GM04504 (cell line): ENCODE measurements at regions not wholly inside any gene's neighbourhood (a gene's known extent, or its start where the extent isn't known, plus 50 kb on each side); places are given as distances from the start of the nearest gene placed in this dataset.
A peak's percentile ranks its signal among the peaks of the same experiment; 100 is the strongest.

Experiments used
- DNase-seq: peaks from one replicate; pipeline ENCODE4 v3.0.0-alpha.2; 2012; ENCODE audit warnings: low read depth

DNA sequence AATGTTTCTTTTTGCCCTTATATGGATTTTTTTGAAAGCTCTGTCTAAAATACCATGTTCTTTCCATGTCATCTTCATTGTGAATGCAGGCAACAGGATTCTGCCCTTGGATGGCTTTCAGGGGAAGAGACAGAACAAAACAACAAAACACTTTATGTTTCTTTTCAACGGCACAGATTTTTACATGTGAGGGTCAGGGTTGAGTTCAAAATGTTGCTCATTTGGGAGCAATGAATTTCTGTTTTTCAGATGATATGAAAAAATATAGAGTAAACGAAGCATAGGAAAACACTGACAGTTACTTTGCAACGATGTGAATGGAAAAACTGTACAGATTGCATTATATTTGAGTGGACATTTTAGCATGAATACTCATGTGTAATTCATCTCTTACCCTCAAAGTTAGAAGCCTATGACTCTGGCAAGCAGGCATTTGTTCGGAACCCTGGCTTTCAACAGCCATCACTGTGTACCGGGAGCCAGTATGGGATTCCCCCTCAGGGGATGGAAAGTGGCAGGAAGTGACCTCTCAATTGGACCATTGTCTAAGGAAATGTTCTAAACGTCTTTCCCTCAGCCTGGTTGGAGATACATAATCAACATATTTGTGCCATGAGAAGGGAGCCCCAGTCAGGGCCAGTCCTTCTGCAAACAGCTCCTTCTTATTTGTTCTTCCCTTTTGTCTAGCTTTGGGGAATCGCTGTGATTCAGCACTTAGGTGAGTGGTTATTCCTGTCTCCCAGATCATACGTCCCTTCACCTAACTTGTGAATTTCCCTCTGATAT is 153.9 kb upstream of the MEF2C start:
- peak; percentile 15 for DNase-seq

DNA sequence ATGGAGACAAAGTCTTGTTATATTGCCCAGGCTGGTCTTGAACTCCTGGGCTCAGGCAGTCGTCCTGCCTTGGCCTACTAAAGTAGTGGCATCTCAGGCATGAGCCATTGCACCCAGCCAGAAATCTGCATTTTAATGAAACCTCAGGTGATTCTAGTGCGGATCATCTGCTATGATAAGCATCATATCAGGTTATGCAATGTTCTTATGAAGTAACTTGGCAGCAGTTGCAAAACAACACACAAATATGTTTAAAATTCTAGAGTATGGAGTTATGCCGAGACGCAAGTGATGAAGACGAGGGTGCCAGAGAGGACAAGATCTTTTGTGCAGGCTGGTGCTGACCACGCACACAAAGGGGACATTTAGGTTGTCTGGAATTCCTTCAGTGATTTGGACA is 153.2 kb upstream of the MEF2C start:
- DNase-seq, result no peak

DNA sequence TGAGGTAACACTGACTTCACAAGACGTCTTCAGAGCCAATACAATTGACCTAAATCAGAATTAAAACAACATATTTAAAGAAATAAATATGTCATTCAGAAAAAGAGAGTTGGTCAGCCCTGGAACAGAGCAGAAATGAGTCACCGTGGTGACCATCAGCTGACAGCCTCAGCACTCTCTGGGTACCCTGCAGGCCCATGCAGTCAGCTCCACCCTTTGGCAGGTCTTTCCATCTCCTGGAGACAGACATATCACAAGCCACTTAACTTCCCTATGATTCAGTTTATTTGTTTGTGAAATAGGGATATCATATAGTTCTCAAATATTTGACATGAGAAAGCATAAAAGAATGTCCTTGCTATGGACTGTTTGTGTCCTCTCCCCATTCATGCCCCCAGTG is 151.6 kb upstream of the MEF2C start:
- DNase-seq, result no peak

DNA sequence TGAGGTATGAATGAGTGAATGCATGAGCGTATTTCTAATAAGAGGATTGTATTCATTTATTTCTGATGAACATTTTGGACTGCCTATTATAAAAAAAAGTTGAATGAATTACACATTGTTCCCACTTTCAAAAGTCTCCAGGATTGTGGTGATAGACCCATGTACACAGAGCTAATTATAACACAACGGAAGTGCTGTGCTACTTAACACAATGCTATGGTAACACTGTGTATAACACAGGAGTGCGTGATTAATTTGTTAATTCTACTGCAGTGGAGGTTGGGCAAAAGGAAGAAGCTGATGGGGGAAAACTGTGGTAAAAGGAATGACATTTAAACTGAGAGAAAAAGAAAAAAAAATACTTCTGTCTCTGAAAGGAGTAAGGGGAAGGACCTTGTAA is 147.8 kb upstream of the MEF2C start:
- no peak for DNase-seq

DNA sequence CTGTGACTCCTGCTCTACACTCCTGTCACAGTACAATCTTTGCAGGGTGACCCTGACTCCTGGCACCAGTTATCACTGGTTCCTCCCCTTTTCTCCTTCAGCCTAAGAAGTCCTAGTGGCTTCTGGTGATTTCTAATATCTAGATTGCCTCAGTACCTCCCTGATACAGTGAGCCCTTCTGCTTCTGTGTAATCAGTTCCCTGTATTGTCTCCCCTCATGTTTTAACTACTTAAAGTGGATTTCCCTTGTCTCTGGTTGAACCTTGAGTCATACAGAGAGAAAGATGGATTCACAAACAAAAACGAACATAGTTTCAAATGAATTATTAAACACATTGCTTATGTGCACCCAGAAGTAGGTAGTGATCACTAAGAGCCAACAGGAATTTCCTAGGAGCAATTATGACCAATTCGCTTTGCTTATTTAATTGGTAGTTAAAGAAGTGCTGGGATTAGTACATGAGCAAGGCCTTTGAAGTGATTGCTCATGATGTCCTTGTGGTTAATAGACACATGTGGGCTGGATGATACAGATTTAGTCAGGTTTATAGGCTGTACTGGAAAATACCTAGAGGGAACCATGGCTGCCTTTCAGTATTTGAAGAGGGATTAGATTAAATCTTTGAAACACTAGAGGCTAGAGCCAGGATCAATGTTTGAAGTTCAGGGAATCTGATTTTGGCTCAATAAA is 145.8 kb upstream of the MEF2C start:
- DNase-seq, result peak; percentile 6

DNA sequence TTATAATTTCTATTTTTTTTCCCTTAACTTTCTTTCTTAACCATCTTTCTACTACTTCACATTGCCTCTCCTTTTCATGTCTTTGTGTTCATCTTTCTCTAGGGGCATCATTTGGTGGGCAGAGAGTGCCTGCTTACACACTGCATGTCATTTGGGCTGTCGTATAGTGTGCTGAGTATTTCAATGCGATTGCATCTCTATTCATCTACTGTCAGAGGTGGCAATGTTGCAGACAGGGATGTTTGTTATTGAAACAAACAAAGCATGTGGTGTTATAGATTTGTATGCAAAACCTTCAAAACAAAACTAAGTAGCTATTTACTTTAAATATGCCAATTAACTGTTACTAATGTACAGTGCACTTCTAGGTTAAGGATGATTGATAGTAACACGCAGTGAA is 141.1 kb upstream of the MEF2C start:
- no peak for DNase-seq

DNA sequence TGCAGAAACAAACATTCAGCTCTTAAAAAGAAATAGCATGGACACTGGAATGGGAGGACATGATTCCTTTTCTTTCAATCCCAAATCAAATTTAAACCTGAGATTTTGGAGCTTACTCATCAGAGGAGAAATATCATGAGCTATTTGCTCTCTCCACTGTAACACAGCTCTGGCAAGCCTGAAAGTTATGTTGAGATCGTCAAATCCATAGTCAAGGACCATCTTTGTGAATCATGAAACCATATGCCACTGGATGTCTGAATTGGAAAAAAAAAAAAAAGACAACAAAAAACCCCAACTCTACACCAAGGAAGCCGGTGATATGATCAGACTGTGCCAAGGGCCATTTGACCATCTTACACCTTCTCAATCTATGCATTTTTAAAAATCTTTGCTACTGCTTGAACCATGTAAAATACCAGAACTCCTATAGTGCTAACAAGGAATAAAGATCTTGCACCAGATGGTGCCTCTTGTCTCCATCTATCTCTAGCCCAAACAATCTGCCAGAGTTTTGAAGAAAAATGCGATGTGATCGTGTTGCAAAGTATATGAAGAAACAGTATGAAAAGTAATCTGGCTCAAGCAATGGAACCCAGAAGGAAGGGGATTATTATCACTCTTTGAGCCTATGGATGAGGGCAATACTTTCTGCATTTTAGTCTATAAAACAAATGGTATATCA is 138.1 kb upstream of the MEF2C start:
- no peak for DNase-seq

DNA sequence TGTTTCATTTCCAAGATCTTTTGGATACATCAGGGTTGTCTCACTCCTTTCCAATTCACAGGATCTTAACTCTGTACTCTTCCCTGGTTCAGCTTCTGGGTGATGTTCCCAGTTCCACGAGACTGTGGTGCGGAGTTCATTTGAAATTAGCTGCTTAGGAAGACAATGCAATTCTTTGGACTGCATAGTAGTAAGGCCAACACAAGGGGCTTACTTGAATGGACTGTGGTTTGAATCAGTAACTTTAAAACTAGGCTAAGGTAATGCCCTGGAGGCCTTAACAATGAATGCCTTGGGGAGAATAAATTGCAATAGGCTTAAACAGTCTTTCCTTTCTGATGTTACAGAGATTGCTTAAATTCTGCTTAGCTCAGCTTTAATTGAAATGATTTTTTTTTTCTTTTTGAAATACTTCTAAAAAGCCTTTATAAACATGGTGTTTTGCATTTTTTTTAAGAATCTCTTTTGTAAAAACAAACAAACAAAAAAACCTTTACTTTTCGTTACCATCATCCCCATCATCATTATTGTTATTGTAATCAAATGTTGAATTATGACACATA is 133.8 kb upstream of the MEF2C start:
- DNase-seq, result no peak

DNA sequence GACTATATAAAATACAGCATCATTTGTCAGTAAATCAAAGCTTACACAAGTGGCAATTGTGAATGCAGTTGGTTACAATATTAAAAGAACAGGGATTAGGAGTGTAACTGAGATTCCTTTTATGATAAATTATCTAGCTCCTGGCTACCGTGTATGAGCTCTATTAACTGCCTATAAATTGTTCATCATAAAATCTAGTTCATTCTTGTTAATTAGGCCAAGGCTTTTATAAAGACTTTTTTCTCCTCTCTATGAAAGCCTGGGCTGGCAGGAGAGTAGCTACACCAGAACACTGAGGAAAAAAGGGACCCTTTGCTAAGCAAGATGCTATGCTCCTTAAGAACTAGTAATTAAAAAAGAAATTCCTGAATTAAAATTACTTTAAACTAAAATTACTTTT is 132.4 kb upstream of the MEF2C start:
- DNase-seq, result no peak

DNA sequence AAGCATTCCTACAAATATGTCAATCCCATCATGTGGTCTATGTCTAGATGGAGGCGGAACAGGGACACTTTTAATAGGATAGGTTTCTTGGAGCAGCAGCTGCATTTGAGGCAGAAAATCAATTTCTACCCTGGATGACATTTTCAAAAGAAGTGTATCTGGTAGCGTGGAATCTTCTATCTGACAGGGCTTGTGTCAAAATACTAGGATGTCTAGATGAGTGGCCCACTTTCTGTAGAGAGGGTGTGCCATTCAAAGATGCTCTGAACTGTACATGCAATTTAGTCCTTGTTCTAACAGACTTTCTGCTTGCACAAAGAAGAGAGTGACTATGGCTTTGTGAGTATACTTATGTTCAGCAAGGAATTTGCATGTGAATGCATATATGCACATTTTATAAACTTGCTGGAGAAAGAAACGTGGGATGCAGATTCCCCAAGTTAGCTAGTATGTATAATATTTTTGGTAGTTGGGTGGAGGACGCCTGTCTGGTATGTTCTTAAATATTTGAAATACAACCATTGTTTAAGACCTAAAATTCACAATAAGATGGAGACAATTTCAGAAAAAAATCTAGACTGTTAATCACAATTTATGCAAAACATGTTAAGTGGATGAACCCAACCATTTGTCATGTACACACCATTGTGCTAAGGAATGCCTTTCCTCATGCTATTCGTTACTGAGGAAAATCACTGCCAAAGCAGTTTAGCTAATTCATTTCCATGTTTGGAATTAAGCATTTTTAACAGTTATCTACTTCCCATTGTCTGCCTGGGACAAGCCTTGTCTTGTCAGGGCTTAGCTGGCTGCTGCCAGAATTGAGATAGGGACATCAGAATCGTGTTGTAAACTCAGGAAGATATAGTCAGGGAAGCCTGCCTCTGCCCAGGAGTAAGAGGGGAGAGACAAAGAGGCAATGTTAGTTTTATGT is 129.1 kb upstream of the MEF2C start:
- DNase-seq, result no peak

DNA sequence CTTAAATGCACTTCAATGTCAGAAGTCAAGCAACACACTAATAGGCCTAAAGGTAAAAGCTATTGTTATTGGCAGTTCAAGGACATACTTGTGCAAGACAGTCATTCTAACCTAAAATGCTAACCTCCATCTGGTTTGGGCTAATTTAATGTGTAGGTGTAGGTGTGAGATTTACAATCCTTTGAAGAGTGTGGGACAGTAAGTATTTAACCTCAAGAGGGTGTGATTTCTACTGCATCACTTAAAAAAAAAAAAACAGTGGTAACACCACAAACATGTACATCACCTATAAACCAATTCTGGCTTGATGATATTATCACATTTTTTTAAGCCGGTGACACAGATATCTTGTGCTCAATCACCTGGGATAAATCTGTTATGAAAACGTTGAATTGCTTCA is 127.5 kb upstream of the MEF2C start:
- no peak for DNase-seq

DNA sequence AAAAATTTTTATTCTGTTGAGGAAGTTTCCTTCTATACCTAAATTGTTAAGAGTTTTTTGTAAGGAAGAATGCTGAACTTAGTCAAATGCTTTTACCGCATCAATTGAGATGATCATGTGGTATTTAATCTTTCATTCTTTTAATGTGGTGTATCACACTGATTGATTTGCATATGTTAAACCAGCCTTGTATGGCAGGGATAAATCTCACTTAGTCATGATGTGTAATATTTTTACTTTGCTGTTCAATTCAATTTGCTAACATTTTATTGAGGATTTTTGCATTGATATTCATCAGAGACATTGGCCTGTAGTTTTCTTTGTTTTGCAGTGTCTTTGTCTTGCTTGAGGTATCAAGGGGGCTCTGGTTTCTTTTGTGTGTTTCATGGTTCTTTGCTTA is 125.3 kb upstream of the MEF2C start:
- DNase-seq, result no peak

DNA sequence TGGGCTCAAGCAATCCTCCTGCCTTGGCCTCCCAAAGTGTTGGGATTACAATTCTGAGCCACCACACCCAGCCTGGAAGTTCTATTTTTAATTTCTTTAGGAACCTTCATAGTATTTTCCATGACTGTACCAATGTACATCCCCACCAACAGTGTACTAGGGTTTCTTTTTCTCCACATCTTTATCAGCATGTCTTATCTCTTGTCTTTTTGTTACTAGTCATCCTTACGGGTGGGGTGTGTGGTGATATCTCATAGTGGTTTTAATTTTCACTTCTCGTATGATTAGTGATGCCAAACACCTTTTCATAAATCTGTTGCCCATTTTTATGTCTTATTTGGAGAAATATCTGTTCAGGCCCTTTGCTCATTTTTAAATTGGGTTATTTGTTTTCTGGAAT is 123.0 kb upstream of the MEF2C start:
- DNase-seq, result no peak

DNA sequence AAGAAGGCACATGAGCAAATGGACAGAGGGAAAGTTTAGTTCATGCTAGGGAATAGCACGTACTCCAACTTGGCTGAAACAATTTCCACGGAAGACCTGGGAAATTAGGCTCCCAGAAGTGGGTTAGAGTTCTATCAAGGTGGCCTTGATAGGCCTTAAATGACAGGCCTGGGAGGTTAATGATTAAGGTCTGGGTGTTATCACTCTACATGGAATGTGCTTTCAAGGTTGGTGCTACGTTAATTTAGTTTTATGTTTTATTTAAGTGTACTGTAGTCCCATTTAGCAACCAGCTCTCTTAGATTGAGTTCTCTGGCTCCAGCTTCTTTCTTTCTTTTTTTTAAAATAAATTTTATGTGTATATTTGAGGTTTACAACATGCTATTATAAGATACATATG is 121.4 kb upstream of the MEF2C start:
- DNase-seq, result no peak

DNA sequence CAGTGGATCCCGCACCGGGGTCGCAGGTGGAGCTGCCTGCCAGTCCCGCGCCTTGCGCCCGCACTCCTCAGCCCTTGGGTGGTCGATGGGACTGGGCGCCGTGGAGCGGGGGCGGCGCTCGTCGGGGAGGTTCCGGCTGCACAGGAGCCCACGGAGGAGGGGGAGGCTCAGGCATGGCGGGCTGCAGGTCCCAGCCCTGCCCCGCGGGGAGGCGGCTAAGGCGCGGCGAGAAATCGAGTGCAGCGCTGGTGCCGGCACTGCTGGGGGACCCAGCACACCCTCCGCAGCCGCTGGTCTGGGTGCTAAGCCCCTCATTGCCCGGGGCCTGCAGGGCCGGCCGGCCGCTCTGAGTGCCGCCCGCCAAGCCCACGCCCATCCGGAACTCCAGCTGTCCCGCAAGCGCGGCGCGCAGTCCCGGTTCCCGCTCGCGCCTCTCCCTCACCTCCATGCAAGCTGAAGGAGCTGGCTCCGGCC is 120.6 kb upstream of the MEF2C start:
- no peak for DNase-seq

DNA sequence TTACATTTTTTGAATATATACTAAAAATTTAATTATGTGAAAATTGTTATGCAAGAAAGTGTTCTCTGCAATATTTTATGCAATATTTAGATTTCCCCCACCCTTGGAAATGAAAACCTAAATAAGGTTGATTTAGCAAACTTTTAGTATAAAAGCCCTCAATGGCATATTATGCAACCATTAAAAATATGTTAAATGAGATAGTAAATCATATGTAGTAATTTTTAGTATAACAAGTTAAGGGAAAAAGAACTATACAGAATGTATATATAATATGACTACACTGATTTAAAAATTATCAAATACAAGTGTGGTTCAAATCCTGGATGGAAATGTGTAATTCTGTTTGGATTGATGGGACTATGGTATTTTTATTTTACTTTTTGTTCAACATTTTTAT is 116.9 kb upstream of the MEF2C start:
- DNase-seq, result no peak

DNA sequence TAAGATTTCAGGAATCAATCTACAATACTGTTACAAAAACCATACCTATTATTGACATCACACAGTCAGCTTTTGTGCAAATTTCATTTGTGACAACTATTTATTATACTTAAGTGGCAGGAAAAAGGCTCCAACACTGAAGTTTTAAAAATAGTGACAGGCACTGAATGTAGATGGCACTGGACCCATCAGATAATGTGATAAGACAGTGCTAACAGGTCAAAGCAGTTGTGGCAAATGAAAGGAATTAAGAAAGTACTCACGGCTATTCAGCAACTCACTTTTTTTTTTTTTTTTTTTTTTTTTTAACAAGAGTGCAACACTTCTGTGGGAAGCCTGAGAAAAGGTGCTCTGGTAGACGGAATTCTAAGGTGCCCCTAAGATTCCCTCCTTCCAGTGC is 115.0 kb upstream of the MEF2C start:
- DNase-seq, result no peak

DNA sequence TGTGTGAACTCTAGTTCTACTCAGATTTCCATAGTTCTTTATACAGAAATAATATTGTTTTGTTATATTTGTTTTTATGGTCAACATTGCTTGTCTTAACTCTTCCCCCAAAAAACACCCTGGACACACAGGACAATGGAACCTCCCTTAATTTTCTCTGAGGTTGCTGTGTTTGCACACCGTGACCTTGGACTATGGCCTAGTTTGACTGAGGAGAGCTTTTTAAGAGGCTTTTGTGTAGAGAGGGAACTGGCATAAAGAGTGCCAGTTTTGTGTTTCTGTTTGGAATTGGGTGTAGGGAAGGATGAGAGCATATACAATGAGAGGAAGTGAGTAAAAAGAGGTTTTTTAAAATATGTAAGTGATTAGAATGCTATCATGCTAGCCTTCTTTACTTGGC is 101.1 kb upstream of the MEF2C start:
- no peak for DNase-seq

DNA sequence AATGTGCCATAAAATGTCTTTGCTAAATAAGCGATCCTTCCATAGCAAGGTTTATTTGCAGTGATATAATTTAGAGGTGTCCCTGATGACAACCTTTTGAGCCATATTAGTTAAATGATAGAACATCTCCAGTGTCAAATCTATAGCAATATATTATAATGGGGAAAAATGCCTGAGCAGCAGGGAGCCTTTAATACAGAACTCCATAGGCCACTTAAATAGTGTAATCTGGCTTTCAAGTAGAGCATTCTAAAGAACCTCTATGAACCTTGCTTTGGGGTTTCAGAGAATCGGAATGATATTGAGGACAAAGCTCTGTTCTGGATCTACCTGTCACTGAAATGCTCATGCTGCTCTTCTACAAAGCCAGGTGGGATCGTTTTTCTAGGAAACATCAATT is 96.7 kb upstream of the MEF2C start:
- no peak for DNase-seq

DNA sequence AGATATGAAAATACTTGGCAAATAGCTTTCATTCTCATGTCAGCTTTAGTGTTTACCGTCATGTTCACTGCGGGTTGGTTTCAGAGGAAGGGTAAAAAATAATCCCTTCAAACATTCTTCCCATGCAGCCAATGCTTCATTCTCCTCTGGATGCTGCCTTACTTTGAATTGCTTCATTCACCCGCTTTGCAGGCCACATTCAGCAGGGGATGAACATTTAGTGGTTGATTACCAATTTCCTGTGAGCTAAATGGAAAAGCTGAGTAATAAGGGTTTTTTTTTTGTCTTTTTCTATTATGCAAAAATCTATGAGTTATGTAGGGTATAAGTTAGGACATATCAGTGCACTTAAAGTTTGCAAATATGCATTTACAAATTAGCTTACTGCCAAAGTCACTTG is 96.3 kb upstream of the MEF2C start:
- DNase-seq, result no peak

DNA sequence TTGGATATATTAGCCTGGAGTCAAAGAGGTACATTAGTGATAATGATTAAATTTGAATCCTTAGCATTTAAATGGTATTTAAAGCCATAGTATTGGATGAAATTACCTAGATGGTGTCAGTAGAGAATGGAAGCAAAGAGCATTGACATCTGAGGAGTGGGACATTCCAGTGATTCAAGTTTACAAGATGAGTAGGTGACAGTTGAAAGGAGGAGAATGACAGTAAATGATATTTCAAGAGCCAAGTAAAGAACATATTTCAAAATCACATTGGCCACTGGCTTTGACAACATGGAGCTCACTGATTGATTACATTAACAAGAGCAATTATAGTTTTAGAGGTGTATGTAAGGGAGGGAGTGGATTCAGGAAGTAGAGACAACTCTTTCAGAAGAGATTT is 93.9 kb upstream of the MEF2C start:
- DNase-seq, result no peak
